ENCODE measurements at regions not wholly inside any gene's neighbourhood (a gene's known extent, or its start where the extent isn't known, plus 50 kb on each side); places are given as distances from the start of the nearest gene placed in this dataset.

GRCh38 chr1:30300669-30301068, 422.7 kb downstream of the MATN1 start:
- TF ChIP-seq, protein P1, sequence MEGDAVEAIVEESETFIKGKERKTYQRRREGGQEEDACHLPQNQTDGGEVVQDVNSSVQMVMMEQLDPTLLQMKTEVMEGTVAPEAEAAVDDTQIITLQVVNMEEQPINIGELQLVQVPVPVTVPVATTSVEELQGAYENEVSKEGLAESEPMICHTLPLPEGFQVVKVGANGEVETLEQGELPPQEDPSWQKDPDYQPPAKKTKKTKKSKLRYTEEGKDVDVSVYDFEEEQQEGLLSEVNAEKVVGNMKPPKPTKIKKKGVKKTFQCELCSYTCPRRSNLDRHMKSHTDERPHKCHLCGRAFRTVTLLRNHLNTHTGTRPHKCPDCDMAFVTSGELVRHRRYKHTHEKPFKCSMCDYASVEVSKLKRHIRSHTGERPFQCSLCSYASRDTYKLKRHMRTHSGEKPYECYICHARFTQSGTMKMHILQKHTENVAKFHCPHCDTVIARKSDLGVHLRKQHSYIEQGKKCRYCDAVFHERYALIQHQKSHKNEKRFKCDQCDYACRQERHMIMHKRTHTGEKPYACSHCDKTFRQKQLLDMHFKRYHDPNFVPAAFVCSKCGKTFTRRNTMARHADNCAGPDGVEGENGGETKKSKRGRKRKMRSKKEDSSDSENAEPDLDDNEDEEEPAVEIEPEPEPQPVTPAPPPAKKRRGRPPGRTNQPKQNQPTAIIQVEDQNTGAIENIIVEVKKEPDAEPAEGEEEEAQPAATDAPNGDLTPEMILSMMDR (IDR thresholded peaks at IDR 0.05), result no peak
- TF ChIP-seq POLR2A (IDR thresholded peaks at IDR 0.05), result no peak

Measured in upper lobe of left lung (tissue), 4 donors.